ENCODE measurements at regions not wholly inside any gene's neighbourhood (a gene's known extent, or its start where the extent isn't known, plus 50 kb on each side); places are given as distances from the start of the nearest gene placed in this dataset.
A peak's percentile ranks its signal among the peaks of the same experiment; 100 is the strongest.

- Mint-ChIP-seq H3K4me1 (ENCODE audit: low read depth in 2 of 2) (no peaks in the 10 kb centered on the region), H3K36me3 (ENCODE audit: insufficient read depth) (peaks cover 7% of the 10 kb centered on the region), H3K27me3 (no peaks in the 10 kb centered on the region), H3K9me3 (peaks cover 0 to 4% of the 10 kb centered on the region in 2 donors), H3K4me3 (no peak overlapping the region), H3K27ac (no peak overlapping the region)
- DNase-seq (no peak), ATAC-seq (replicated peaks) (no peak)
These were observed 84.9 kb upstream of the BCOR start for GRCh38 chrX:40182615-40183014.

GRCh38 chrX:40182095-40182494 is 84.3 kb upstream of the BCOR start:
- Mint-ChIP-seq H3K4me3 (no peak overlapping the region), H3K27ac (no peak overlapping the region), H3K27me3 (no peaks in the 10 kb centered on the region), H3K4me1 (ENCODE audit: low read depth in 2 of 2) (peaks cover 3 to 4% of the 10 kb centered on the region in 2 donors), H3K36me3 (ENCODE audit: insufficient read depth) (peaks cover 7% of the 10 kb centered on the region), H3K9me3 (peaks cover 0 to 4% of the 10 kb centered on the region in 2 donors)
- DNase-seq (no peak), ATAC-seq (replicated peaks) (no peak)

GRCh38 chrX:40179283-40179682 is 81.5 kb upstream of the BCOR start:
- Mint-ChIP-seq H3K27me3 (no peaks in the 10 kb centered on the region), H3K27ac (no peak overlapping the region), H3K4me3 (no peak overlapping the region), H3K4me1 (ENCODE audit: low read depth in 2 of 2) (peaks cover 10% of the 10 kb centered on the region in 2 donors), H3K9me3 (no peaks in the 10 kb centered on the region), H3K36me3 (ENCODE audit: insufficient read depth) (peaks cover 33% of the 10 kb centered on the region)
- no peak for DNase-seq
- no peak for ATAC-seq (replicated peaks)

GRCh38 chrX:40177942-40178715 is 80.4 kb upstream of the BCOR start:
- no peak overlapping the region for H3K4me3 Mint-ChIP-seq
- H3K27me3 Mint-ChIP-seq = no peaks in the 10 kb centered on the region
- peaks cover 15 to 21% of the 10 kb centered on the region in 2 donors for H3K4me1 Mint-ChIP-seq (ENCODE audit: low read depth in 2 of 2)
- ATAC-seq (replicated peaks) (no peak), DNase-seq (no peak)
- H3K36me3 Mint-ChIP-seq (ENCODE audit: insufficient read depth) = peaks cover 41% of the 10 kb centered on the region
- H3K9me3 Mint-ChIP-seq = no peaks in the 10 kb centered on the region
- peak overlapping the region; percentile 47 to 66 for H3K27ac Mint-ChIP-seq

GRCh38 chrX:40177489-40177888 is 79.7 kb upstream of the BCOR start:
- peak overlapping the region; percentile 95 to 96 for H3K27ac Mint-ChIP-seq
- H3K9me3 Mint-ChIP-seq = no peaks in the 10 kb centered on the region
- ATAC-seq (replicated peaks) (no peak), DNase-seq (no peak)
- H3K36me3 Mint-ChIP-seq (ENCODE audit: insufficient read depth) = peaks cover 41% of the 10 kb centered on the region
- peak overlapping the region; percentile 86 to 90 for H3K4me3 Mint-ChIP-seq
- H3K27me3 Mint-ChIP-seq = no peaks in the 10 kb centered on the region
- H3K4me1 Mint-ChIP-seq (ENCODE audit: low read depth in 2 of 2) = peaks cover 18 to 24% of the 10 kb centered on the region in 2 donors

- no peaks in the 10 kb centered on the region for H3K9me3 Mint-ChIP-seq
- H3K27me3 Mint-ChIP-seq = no peaks in the 10 kb centered on the region
- DNase-seq (no peak), ATAC-seq (replicated peaks) (peak; percentile 9)
- H3K27ac Mint-ChIP-seq = peak overlapping the region; percentile 95 to 96
- peaks cover 41% of the 10 kb centered on the region for H3K36me3 Mint-ChIP-seq (ENCODE audit: insufficient read depth)
- peak overlapping the region; percentile 86 to 90 for H3K4me3 Mint-ChIP-seq
- peaks cover 18 to 26% of the 10 kb centered on the region in 2 donors for H3K4me1 Mint-ChIP-seq (ENCODE audit: low read depth in 2 of 2)
These were observed 79.3 kb upstream of the BCOR start for GRCh38 chrX:40177117-40177430.

- Mint-ChIP-seq H3K27ac (peak overlapping the region; percentile 95 to 96), H3K4me1 (ENCODE audit: low read depth in 2 of 2) (peaks cover 18 to 26% of the 10 kb centered on the region in 2 donors)
- ATAC-seq (replicated peaks) = peak; percentile 54
These were observed 78.8 kb upstream of the BCOR start for GRCh38 chrX:40176351-40177116.

GRCh38 chrX:40175511-40176350 is 78.0 kb upstream of the BCOR start:
- H3K27ac Mint-ChIP-seq = peak overlapping the region; percentile 95 to 96
- ATAC-seq (replicated peaks) (peak; percentile 51), DNase-seq (peak; percentile 62 to 72 (median 71))
- peaks cover 18 to 28% of the 10 kb centered on the region in 2 donors for H3K4me1 Mint-ChIP-seq (ENCODE audit: low read depth in 2 of 2)
- H3K36me3 Mint-ChIP-seq (ENCODE audit: insufficient read depth) = peaks cover 47% of the 10 kb centered on the region
- no peaks in the 10 kb centered on the region for H3K9me3 Mint-ChIP-seq
- no peaks in the 10 kb centered on the region for H3K27me3 Mint-ChIP-seq
- peak overlapping the region; percentile 86 to 90 for H3K4me3 Mint-ChIP-seq

More at GRCh38 chrX:40176351-40177116, 78.8 kb upstream of the BCOR start:
- DNase-seq = peak; percentile 71 to 74 (median 73)
- Mint-ChIP-seq H3K36me3 (ENCODE audit: insufficient read depth) (peaks cover 42% of the 10 kb centered on the region), H3K4me3 (peak overlapping the region; percentile 86 to 90), H3K9me3 (no peaks in the 10 kb centered on the region), H3K27me3 (no peaks in the 10 kb centered on the region)

GRCh38 chrX:40174854-40175510 is 77.2 kb upstream of the BCOR start:
- Mint-ChIP-seq H3K9me3 (no peaks in the 10 kb centered on the region), H3K4me3 (peak overlapping the region; percentile 86 to 90), H3K36me3 (ENCODE audit: insufficient read depth) (peaks cover 44% of the 10 kb centered on the region), H3K27me3 (no peaks in the 10 kb centered on the region), H3K27ac (peak overlapping the region; percentile 95 to 96), H3K4me1 (ENCODE audit: low read depth in 2 of 2) (peaks cover 18 to 30% of the 10 kb centered on the region in 2 donors)
- peak in 1 of 3 experiments; percentile 20 for DNase-seq
- peak; percentile 5 for ATAC-seq (replicated peaks)

- ATAC-seq (replicated peaks) = no peak
- Mint-ChIP-seq H3K27me3 (no peaks in the 10 kb centered on the region), H3K4me3 (peak overlapping the region; percentile 86 to 90), H3K9me3 (no peaks in the 10 kb centered on the region), H3K4me1 (ENCODE audit: low read depth in 2 of 2) (peaks cover 23 to 32% of the 10 kb centered on the region in 2 donors), H3K27ac (peak overlapping the region; percentile 95 to 96), H3K36me3 (ENCODE audit: insufficient read depth) (peaks cover 46% of the 10 kb centered on the region)
- DNase-seq = no peak
These were observed 76.5 kb upstream of the BCOR start for GRCh38 chrX:40174001-40174853.

GRCh38 chrX:40173143-40174000 is 75.6 kb upstream of the BCOR start:
- no peak for DNase-seq
- H3K9me3 Mint-ChIP-seq = no peaks in the 10 kb centered on the region
- peak overlapping the region; percentile 86 to 90 for H3K4me3 Mint-ChIP-seq
- H3K27me3 Mint-ChIP-seq = no peaks in the 10 kb centered on the region
- H3K27ac Mint-ChIP-seq = peak overlapping the region; percentile 95 to 96
- peaks cover 23 to 32% of the 10 kb centered on the region in 2 donors for H3K4me1 Mint-ChIP-seq (ENCODE audit: low read depth in 2 of 2)
- ATAC-seq (replicated peaks) = no peak
- H3K36me3 Mint-ChIP-seq (ENCODE audit: insufficient read depth) = peaks cover 46% of the 10 kb centered on the region

All from effector memory CD8-positive, alpha-beta T cell (primary cell).